ENCODE measurements at regions not wholly inside any gene's neighbourhood (a gene's known extent, or its start where the extent isn't known, plus 50 kb on each side); places are given as distances from the start of the nearest gene placed in this dataset.

DNA sequence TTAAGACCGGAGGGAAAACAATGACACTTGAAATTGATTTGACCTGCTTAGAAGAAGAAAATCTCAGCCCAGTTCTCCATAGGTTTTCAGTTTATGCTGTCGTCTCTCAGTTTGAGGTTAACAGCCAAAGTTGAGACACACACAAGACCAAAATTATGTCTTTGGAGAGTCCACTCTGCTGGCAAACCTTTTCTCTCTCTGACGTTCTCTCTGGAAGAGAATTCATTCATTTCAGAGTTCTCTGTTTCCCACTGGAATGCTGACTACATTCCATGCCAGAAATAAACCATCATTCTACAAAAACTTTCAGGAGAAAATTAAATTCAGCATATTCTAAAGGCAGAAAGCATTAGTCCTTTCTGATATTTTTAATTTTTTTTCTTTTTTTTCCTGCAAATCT, 155.2 kb downstream of the TFAP2A start:
- Histone ChIP-seq H3K4me1 (ENCODE audit: control insufficient read depth, insufficient read depth, low read length) (no peaks in the 10 kb centered on the region), H3K27me3 (ENCODE audit: control insufficient read depth, insufficient read depth, low read length) (no peaks in the 10 kb centered on the region), H3K36me3 (ENCODE audit: control insufficient read depth, insufficient read depth, low read length) (no peaks in the 10 kb centered on the region), H3K27ac (ENCODE audit: low read length) (no peak overlapping the region), H3K4me3 (ENCODE audit: low read length) (no peak overlapping the region), H3K9me3 (ENCODE audit: control insufficient read depth, insufficient read depth, low read length) (no peaks in the 10 kb centered on the region)
- no peak overlapping the region for H3K27ac Mint-ChIP-seq
- H3K36me3 Mint-ChIP-seq: no peaks in the 10 kb centered on the region
- H3K9me3 Mint-ChIP-seq: peaks cover 0 to 2% of the 10 kb centered on the region in 2 donors
- no peak for ATAC-seq
- H3K4me1 Mint-ChIP-seq: no peaks in the 10 kb centered on the region
- H3K27me3 Mint-ChIP-seq (ENCODE audit: low read depth in 2 of 2): no peaks in the 10 kb centered on the region
- no peak overlapping the region for H3K4me3 Mint-ChIP-seq
- no peak for DNase-seq
- intact Hi-C loops (cut with micrococcal nuclease): no loop called here
- TF ChIP-seq, protein P1, sequence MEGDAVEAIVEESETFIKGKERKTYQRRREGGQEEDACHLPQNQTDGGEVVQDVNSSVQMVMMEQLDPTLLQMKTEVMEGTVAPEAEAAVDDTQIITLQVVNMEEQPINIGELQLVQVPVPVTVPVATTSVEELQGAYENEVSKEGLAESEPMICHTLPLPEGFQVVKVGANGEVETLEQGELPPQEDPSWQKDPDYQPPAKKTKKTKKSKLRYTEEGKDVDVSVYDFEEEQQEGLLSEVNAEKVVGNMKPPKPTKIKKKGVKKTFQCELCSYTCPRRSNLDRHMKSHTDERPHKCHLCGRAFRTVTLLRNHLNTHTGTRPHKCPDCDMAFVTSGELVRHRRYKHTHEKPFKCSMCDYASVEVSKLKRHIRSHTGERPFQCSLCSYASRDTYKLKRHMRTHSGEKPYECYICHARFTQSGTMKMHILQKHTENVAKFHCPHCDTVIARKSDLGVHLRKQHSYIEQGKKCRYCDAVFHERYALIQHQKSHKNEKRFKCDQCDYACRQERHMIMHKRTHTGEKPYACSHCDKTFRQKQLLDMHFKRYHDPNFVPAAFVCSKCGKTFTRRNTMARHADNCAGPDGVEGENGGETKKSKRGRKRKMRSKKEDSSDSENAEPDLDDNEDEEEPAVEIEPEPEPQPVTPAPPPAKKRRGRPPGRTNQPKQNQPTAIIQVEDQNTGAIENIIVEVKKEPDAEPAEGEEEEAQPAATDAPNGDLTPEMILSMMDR (IDR thresholded peaks at IDR 0.05): no peak
- WGBS (ENCODE audit: insufficient coverage): 59% methylated on average over 3 of the region's 3 CpGs

DNA sequence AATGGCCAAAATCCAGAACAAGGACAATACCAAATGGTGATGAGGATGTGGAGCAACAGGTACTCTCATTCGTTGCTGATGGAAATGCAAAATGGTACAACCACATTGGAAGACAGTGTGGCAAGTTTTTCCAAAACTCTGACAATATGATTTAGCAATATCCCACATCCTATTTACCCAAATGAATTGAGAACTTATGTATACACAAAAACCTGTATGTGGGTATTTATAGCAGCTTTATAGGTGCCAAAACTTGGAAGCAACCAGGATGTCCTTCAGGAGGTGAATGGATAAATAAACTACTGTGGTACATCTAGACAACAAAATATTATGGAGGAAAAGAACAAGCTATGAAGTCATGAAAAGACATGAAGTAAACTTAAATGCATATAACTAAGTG, 156.5 kb downstream of the TFAP2A start:
- intact Hi-C loops (cut with micrococcal nuclease): no loop called here
- Histone ChIP-seq H3K4me1 (ENCODE audit: control insufficient read depth, insufficient read depth, low read length) (no peaks in the 10 kb centered on the region), H3K27ac (ENCODE audit: low read length) (no peak overlapping the region), H3K4me3 (ENCODE audit: low read length) (no peak overlapping the region), H3K9me3 (ENCODE audit: control insufficient read depth, insufficient read depth, low read length) (no peaks in the 10 kb centered on the region), H3K36me3 (ENCODE audit: control insufficient read depth, insufficient read depth, low read length) (no peaks in the 10 kb centered on the region), H3K27me3 (ENCODE audit: control insufficient read depth, insufficient read depth, low read length) (no peaks in the 10 kb centered on the region)
- Mint-ChIP-seq H3K27ac (no peak overlapping the region), H3K4me1 (no peaks in the 10 kb centered on the region), H3K36me3 (no peaks in the 10 kb centered on the region), H3K27me3 (ENCODE audit: low read depth in 2 of 2) (no peaks in the 10 kb centered on the region), H3K4me3 (no peak overlapping the region), H3K9me3 (peaks cover 0 to 2% of the 10 kb centered on the region in 2 donors)
- TF ChIP-seq, protein P1 (IDR thresholded peaks at IDR 0.05): no peak
- no peak for ATAC-seq
- WGBS (ENCODE audit: insufficient coverage): 80% methylated on average over 1 of the region's 1 CpG
- no peak for DNase-seq

DNA sequence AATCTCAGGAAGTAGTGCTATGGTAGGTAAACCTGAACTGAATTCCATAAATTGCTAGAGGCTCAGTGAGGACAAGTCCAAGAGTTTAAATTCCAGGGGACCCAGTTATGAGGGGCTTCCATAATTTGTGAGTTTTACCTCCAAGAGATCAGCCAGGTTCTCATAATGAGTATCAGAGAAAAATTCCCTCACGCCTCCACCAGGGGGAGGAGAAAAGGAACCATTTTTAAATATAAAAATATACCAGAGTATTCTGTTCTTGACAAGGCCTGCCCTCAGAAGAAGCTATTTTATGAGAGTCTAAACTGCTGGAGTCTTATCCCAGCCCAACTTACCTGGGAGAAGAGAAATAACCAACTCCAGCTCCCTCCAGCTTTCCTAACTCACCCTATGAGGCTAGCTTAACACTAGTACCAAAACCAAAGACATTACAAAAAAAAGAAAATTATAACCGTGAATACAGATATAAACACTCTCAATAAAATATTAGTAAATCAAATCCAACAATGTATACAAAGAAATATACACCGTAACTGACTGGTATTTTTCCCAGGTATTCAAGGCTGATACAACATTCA, 158.7 kb downstream of the TFAP2A start:
- intact Hi-C loops (cut with micrococcal nuclease): no loop called here
- Mint-ChIP-seq H3K27ac (no peak overlapping the region), H3K27me3 (ENCODE audit: low read depth in 2 of 2) (no peaks in the 10 kb centered on the region)

More for the DNA sequence above, 158.7 kb downstream of the TFAP2A start:
- Histone ChIP-seq H3K27ac (ENCODE audit: low read length) (no peak overlapping the region), H3K9me3 (ENCODE audit: control insufficient read depth, insufficient read depth, low read length) (no peaks in the 10 kb centered on the region), H3K27me3 (ENCODE audit: control insufficient read depth, insufficient read depth, low read length) (no peaks in the 10 kb centered on the region), H3K4me3 (ENCODE audit: low read length) (no peak overlapping the region), H3K36me3 (ENCODE audit: control insufficient read depth, insufficient read depth, low read length) (no peaks in the 10 kb centered on the region), H3K4me1 (ENCODE audit: control insufficient read depth, insufficient read depth, low read length) (no peaks in the 10 kb centered on the region)
- H3K4me3 Mint-ChIP-seq: no peak overlapping the region
- TF ChIP-seq, protein P1 (IDR thresholded peaks at IDR 0.05): no peak
- ATAC-seq (no peak), DNase-seq (no peak)
- H3K9me3 Mint-ChIP-seq: peaks cover 0 to 2% of the 10 kb centered on the region in 2 donors
- H3K36me3 Mint-ChIP-seq: no peaks in the 10 kb centered on the region
- no peaks in the 10 kb centered on the region for H3K4me1 Mint-ChIP-seq
- 93% methylated on average over 1 of the region's 3 CpGs for WGBS (ENCODE audit: insufficient coverage)

Measured in natural killer cell (primary cell).